Renal pelvis (tissue), 1 donor: ENCODE measurements at regions not wholly inside any gene's neighbourhood (a gene's known extent, or its start where the extent isn't known, plus 50 kb on each side); places are given as distances from the start of the nearest gene placed in this dataset.

Experiments
- DNase-seq: peaks from one replicate; pipeline ENCODE4 v3.0.0-alpha.2; 2013

- DNase-seq, result no peak
Measured at GRCh38 chr3:96169111-96169766, 645.2 kb upstream of the EPHA6 start.

- no peak for DNase-seq
Measured at GRCh38 chr3:96172917-96173316, 641.5 kb upstream of the EPHA6 start.

- no peak for DNase-seq
Measured at GRCh38 chr3:96175500-96175899, 638.9 kb upstream of the EPHA6 start.

DNA sequence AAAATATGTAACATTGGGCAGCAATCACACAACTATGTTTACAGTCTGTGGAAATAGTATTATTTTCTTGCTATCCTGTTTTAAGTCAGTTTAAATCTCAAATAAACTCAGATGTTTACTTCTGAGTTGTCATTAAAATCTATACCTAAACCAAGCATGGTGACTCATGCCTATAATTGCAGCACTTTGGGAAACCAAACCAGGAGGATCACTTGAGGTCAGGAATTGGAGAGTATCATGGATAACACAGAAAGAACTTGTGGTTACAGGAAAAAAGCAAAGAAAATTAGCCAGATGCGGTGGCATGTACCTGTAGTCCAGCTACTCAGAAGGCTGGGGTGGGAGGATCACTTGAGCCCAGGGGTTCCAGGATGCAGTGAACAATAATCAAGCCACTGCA lies 631.6 kb upstream of the EPHA6 start:
- no peak for DNase-seq

DNA sequence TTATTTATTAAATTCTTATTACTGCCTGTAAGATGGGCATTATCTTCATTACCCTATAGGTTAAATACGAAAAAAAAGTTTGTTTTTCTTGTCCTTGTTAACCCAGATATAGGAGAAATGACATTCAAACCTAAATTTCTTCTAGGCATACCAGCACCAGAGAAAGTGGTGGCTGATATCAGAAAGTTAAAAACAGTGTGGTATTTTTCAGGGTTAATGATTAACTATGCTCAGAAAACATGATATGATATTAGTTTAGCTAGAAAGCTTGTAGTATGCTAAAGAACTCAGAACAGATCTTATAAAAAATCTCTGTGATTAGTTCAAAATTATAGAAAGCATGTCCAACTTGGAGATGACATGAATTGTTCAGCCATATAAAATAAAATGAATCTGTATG lies 630.5 kb upstream of the EPHA6 start:
- DNase-seq, result no peak

DNA sequence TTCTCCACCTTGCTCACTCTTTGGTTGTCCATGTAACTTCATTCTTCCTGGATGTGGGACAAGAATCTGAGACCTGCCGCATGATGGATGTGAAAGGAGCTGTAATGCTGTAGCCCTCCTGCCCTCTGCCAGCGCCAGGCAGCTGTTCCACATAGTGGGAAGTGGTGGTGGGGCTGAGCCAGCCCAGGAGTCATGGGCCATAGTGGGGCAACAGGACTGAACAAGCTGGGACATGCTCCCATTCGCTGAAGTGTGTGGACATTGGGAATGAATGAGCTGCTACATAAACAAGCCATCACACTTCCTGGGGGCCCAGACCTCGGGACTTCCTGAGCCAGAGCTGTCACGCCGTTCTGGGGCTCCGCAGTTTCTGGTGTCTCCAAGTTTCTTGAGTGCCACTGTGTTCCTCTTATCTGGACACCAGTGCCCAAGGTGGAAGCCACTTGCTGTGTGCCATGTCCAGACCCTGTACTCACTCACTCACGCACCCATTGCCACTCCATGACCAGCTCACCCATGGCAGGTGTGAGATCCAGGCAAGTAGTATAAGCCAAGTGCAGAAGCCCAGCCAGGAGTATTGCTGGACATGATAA lies 624.3 kb upstream of the EPHA6 start:
- no peak for DNase-seq

DNA sequence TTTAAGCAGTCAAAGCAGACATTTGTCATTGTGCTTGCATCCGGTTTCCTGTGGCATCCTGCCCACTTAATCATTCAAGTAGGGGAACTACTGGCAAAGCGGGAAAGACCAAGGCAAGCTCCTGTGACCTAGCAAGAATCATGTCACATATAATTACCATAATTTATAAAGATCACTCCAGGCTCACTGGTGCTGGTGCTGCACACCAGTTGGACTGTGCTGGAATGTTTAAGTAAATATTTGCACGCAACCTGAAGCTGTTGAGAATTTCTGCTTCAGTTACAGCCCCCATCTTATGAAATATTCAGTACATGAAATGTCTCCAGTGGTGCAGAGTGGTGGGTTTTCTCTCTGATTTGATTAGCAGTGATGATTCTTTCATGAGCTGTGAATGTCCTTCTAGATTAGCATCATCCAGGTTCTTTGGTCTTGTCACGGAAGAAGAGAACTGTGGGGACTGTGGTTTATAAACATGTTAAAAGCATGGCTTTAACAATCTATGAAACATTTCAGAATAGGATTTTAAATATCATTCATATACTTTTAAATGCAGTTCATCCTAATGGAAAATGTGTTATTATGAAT lies 621.3 kb upstream of the EPHA6 start:
- DNase-seq, result peak; percentile 0

- no peak for DNase-seq
Measured at GRCh38 chr3:96200897-96201296, 613.5 kb upstream of the EPHA6 start.

DNA sequence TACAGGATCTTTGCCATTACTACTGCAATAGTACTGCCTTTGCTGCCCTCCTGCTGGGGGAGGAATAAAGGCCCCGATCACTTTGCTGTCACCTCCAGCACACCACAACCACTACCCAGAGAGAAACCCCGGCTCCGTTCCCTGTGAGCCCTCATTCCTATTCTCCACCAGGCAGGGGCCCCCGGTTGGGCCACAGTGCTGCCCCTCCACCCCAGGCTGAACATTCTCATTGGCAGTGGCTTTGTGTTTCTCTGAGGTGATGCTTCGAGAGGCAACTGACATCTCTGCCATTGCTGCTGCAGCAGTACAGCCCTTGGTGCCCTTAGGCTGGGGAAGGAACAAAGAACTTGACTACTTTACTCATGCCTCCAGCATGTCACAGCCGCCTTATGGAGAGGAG lies 612.9 kb upstream of the EPHA6 start:
- no peak for DNase-seq

DNA sequence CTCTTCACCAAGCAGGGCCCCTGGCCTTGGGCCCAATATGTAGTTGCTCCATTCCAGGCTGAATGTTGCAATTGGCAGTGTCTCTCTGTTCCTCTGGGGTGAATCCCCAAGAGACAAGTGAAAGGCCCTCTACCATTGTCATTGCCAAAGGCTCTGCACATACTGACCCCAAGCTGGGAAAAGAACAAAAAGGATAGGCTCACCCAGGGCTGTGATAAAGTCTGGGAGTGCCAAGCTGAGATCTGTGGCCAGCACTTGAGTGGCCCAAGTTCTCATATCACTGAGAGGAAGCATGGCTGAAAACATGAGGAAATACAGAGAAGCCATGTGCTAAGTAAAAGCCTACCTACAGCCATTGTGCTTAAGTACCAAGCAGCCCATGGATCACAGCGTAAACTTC lies 612.2 kb upstream of the EPHA6 start:
- DNase-seq, result no peak

DNA sequence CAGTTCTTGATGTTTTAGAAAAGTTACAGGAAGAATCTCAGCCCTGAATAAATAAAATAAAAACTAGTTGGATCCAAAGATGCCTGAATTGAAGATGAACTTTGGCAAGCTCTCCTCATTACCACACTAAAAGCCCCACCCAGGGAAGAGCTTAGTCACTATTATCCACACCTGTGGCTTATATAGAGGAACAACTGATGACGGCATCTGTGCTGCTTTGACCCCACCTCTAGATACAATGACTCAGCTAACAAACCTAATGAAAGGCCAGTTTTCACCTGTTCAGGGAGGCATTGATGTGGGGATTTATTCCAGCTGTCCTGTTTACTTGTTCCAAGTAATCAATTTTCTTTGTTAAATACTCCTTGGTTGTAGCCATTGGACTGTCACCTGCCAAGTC lies 604.7 kb upstream of the EPHA6 start:
- DNase-seq, result no peak

- DNase-seq, result no peak
Measured at GRCh38 chr3:96213393-96213792, 601.0 kb upstream of the EPHA6 start.

DNA sequence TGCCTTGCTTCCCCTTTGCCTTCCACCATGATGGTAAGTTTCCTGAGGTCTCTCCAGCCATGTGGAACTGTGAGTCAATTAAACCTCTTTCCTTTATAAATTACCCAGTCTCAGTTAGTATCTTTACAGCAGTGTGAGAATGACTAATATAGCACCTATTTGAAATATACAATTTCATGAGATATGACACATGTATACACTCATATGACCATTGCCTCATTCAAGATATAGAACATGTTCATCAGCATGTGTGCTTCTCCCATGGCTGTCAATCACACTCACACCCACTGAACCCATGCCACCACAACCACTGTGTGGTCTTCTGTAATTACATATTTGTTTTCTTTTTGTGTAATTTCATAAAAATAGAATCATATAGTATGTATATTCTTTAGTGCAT lies 599.5 kb upstream of the EPHA6 start:
- DNase-seq, result no peak

GRCh38 chr3:96225494-96225893 lies 588.9 kb upstream of the EPHA6 start:
- no peak for DNase-seq

DNA sequence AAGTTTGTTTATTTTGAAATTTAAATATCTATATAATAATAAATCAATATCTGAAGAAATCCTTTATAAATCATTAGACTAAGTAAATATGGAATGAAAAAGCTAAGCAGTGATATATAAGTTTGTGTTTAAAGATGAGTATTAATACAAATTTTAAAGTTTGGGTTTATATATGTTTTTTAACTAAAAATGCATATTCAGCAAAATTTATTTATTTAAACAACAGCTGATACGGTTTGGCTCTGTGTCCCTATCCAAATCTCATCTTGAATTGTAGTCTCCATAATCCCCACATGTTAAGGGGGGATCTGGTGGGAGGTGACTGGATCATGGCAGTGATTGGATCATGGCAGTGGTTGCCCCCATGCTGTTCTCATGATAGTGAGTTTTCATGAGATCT lies 580.7 kb upstream of the EPHA6 start:
- DNase-seq, result no peak

DNA sequence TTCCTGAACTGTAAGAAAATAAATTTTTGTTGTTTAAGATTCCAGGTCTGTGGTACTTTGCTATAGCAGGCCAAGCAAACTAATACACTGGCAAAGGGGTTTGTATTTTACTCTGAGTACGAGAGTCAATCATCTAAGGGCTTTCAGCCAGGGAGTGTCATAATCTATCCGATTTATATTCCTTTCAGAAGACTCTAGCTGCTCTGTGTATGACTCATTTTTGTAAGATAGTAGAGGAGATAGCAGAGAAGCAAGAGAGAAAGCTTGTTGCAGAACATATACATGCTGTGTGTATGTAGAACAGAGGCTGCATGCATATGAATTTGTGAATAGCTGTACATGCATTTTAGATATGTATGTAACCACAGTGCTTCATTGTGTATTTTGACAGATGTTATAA lies 577.9 kb upstream of the EPHA6 start:
- no peak for DNase-seq

DNA sequence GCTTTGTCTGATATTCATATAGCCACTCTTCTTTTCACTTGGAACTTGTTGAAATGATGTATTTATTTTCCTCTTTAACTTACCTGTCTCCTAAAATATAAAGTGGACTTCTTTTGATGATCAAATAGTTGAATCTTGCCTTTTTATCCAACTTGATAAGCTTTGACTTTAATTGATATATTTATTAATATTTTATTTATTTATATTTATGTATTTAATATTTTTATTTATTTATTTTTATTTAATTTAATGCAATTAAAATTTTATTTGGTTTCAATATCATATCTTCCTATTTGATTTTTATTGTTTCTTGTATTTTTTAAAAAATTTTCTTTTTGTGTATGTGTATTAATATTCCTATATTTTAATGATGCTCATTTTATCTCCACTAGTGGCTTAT lies 555.1 kb upstream of the EPHA6 start:
- no peak for DNase-seq

- DNase-seq, result no peak
Measured at GRCh38 chr3:96264701-96265100, 549.7 kb upstream of the EPHA6 start.

DNA sequence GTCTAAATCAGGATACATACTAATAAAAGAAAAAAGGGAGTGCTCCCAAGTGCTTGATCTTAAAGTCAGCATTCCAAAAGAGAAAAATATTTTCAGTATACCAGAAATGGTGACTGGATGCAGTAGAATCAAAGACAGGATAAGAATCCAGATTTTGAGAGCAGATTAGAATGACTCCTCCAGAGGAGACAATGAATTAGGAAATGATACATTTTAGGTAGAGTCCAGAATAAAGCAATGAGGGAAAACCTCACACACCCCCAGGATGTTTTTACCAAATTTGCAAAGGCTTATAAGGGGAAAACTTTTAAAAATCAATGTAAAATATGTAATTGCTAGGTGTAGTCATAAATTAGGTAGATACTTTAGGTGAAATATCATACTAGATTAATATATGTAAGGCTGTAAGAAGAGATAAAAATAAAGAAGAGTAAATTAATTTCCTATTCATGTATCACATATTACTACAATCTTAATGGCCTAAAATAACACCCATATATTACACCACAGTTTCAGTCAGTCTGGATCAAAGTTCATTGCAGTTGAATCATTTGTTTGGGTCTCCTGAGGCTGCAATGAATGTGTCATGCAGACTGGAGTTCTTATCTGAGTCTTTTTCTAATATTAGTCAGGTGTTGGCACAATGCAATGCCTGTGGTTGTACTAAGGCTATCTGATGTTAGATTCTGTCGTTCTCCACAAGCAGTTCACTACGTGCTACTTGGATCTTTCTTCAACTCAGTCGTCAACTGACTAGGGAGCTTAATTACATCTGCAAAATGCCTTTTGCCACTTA lies 547.8 kb upstream of the EPHA6 start:
- DNase-seq, result no peak

- DNase-seq, result no peak
Measured at GRCh38 chr3:96267577-96267976, 546.8 kb upstream of the EPHA6 start.

- no peak for DNase-seq
Measured at GRCh38 chr3:96294143-96294542, 520.3 kb upstream of the EPHA6 start.

DNA sequence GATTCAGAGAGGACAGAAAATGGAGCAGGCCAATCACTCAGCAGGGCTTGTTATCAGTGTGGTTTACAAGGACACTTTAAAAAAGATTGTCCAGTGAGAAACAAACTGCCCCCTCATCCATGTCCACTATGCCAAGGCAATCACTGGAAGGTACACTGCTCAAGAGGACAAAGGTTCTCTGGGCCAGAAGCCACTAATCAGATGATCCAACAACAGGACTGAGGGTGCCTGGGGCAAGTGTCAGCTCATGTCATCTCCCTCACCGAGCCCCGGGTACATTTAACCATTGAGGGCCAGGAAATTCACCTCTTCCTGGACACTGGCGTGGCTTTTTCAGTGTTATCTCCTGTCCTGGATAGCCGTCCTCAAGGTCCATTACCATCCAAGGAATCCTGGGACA lies 513.7 kb upstream of the EPHA6 start:
- DNase-seq, result no peak

- DNase-seq, result no peak
Measured at GRCh38 chr3:96319166-96319565, 495.2 kb upstream of the EPHA6 start.
